ENCODE measurements at regions not wholly inside any gene's neighbourhood (a gene's known extent, or its start where the extent isn't known, plus 50 kb on each side); places are given as distances from the start of the nearest gene placed in this dataset.
"Not testable (repeated sequence)": the region's sequence is repeated elsewhere in the genome, so short reads cannot be mapped to it uniquely, and the experiment has no call there.

- no peaks in the 10 kb centered on the region for H3K79me2 ChIP-seq (ENCODE audit: insufficient read depth)
- H4K20me1 ChIP-seq (ENCODE audit: insufficient read depth): no peaks in the 10 kb centered on the region
- CTCF ChIA-PET: no interaction called here
- no peaks in the 10 kb centered on the region for H3K9me3 ChIP-seq
- DNase-seq: peak; percentile 14
- POLR2A ChIA-PET: no interaction called here
- peaks cover 7% of the 10 kb centered on the region for H3F3A ChIP-seq (replicated peaks; ENCODE audit: insufficient read depth)
- no peaks in the 10 kb centered on the region for H3K36me3 ChIP-seq (replicated peaks in 1 of 2; ENCODE audit: control insufficient read depth in 1 of 2, insufficient read depth in 2 of 2, low read length in 1 of 2)
- no peak overlapping the region for H3K4me3 ChIP-seq (ENCODE audit: low read depth in 2 of 2, low read length in 1 of 2)
- H2AFZ ChIP-seq (ENCODE audit: low read depth): no peak overlapping the region
- 59% methylated on average over 4 of the region's 4 CpGs for WGBS (ENCODE audit: low lambda C conversion rate)
- no peak overlapping the region for H3K4me2 ChIP-seq
- H3K9me2 ChIP-seq: no peaks in the 10 kb centered on the region
- H3K27ac ChIP-seq (ENCODE audit: low read depth in 2 of 2, low read length in 1 of 2): no peak overlapping the region
- H3K4me1 ChIP-seq (ENCODE audit: control insufficient read depth in 1 of 2, insufficient read depth in 2 of 2, low read depth in 1 of 2, low read length in 1 of 2): peaks cover 0 to 3% of the 10 kb centered on the region in 2 experiments; a peak in 2 of 4 replicates
- no peak overlapping the region for H3K9ac ChIP-seq
- no peak for TF ChIP-seq EZH2phosphoT487 (IDR thresholded peaks at IDR 0.05; ENCODE audit: borderline replicate concordance, low read depth)
- no peak for TF ChIP-seq FOXM1 (IDR thresholded peaks at IDR 0.05; ENCODE audit: low read depth)
- no peak for TF ChIP-seq FOSL2 (IDR thresholded peaks at IDR 0.05; ENCODE audit: borderline replicate concordance, low read depth)
- TF ChIP-seq USF2 (IDR thresholded peaks at IDR 0.05; ENCODE audit: borderline replicate concordance, low read depth, low read length): no peak
- TF ChIP-seq RCOR1 (IDR thresholded peaks at IDR 0.05; ENCODE audit: low read length): no peak
- TF ChIP-seq, protein P1, sequence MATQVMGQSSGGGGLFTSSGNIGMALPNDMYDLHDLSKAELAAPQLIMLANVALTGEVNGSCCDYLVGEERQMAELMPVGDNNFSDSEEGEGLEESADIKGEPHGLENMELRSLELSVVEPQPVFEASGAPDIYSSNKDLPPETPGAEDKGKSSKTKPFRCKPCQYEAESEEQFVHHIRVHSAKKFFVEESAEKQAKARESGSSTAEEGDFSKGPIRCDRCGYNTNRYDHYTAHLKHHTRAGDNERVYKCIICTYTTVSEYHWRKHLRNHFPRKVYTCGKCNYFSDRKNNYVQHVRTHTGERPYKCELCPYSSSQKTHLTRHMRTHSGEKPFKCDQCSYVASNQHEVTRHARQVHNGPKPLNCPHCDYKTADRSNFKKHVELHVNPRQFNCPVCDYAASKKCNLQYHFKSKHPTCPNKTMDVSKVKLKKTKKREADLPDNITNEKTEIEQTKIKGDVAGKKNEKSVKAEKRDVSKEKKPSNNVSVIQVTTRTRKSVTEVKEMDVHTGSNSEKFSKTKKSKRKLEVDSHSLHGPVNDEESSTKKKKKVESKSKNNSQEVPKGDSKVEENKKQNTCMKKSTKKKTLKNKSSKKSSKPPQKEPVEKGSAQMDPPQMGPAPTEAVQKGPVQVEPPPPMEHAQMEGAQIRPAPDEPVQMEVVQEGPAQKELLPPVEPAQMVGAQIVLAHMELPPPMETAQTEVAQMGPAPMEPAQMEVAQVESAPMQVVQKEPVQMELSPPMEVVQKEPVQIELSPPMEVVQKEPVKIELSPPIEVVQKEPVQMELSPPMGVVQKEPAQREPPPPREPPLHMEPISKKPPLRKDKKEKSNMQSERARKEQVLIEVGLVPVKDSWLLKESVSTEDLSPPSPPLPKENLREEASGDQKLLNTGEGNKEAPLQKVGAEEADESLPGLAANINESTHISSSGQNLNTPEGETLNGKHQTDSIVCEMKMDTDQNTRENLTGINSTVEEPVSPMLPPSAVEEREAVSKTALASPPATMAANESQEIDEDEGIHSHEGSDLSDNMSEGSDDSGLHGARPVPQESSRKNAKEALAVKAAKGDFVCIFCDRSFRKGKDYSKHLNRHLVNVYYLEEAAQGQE (IDR thresholded peaks at IDR 0.05; ENCODE audit: low read depth, low read length): no peak
- TF ChIP-seq RFX5 (IDR thresholded peaks at IDR 0.05; ENCODE audit: low read length): no peak
- no peak for TF ChIP-seq TCF12 (IDR thresholded peaks at IDR 0.05)
- no peak for TF ChIP-seq MXI1 (IDR thresholded peaks at IDR 0.05; ENCODE audit: low read depth, low read length)
- TF ChIP-seq, protein P2, sequence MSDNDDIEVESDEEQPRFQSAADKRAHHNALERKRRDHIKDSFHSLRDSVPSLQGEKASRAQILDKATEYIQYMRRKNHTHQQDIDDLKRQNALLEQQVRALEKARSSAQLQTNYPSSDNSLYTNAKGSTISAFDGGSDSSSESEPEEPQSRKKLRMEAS (IDR thresholded peaks at IDR 0.05; ENCODE audit: low read depth): no peak
- TF ChIP-seq POLR2AphosphoS5 (IDR thresholded peaks at IDR 0.05; ENCODE audit: low read depth, low read length): no peak
- no peak for TF ChIP-seq CTCF (IDR thresholded peaks at IDR 0.05)
- no peaks in the 10 kb centered on the region for H3K27me3 ChIP-seq (ENCODE audit: insufficient read depth)
Measured at GRCh38 chr3:22380253-22380652, 629.2 kb upstream of the ZNF385D start.

DNA sequence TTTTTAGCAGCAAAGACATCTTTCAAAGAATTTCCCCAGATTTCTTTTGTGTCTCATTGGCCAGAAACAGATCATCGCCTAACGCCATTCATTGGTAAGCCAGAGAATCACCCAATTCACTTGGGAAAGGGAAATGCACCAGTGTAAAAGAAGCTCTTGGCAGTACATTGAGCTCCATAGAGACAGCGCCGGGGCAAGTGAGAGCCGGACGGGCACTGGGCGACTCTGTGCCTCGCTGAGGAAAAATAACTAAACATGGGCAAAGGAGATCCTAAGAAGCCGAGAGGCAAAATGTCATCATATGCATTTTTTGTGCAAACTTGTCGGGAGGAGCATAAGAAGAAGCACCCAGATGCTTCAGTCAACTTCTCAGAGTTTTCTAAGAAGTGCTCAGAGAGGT is 630.6 kb upstream of the ZNF385D start:
- H3K36me3 ChIP-seq (replicated peaks in 1 of 2; ENCODE audit: control insufficient read depth in 1 of 2, insufficient read depth in 2 of 2, low read length in 1 of 2); H3K9ac ChIP-seq; H3K9me2 ChIP-seq; H3K4me1 ChIP-seq (ENCODE audit: control insufficient read depth in 1 of 2, insufficient read depth in 2 of 2, low read depth in 1 of 2, low read length in 1 of 2); H3K4me3 ChIP-seq (ENCODE audit: low read depth in 2 of 2, low read length in 1 of 2); H3K9me3 ChIP-seq; H3K27me3 ChIP-seq (ENCODE audit: insufficient read depth); H3K79me2 ChIP-seq (ENCODE audit: insufficient read depth); POLR2A ChIA-PET; H3F3A ChIP-seq (replicated peaks; ENCODE audit: insufficient read depth); H3K27ac ChIP-seq (ENCODE audit: low read depth in 2 of 2, low read length in 1 of 2); H4K20me1 ChIP-seq (ENCODE audit: insufficient read depth); H2AFZ ChIP-seq (ENCODE audit: low read depth); H3K4me2 ChIP-seq; DNase-seq: not testable (repeated sequence)
- WGBS (ENCODE audit: low lambda C conversion rate): 71% methylated on average over 10 of the region's 10 CpGs
- CTCF ChIA-PET: interaction anchor here (0.6 to 0.9 kb wide), 2 partner anchors 9 to 34 kb away, joined by 3 read pairs; no protein-coding TSS in a partner anchor

Data from SK-N-SH (cell line).